ENCODE measurements at regions not wholly inside any gene's neighbourhood (a gene's known extent, or its start where the extent isn't known, plus 50 kb on each side); places are given as distances from the start of the nearest gene placed in this dataset.

GRCh38 chr11:134485316-134485715, 73.3 kb upstream of the B3GAT1 start:
- Histone ChIP-seq H3K27ac (replicated peaks in 1 of 4) (no peak overlapping the region), H3K4me1 (no peaks in the 10 kb centered on the region), H3K9me3 (no peaks in the 10 kb centered on the region), H3K4me3 (no peak overlapping the region), H3K27me3 (peaks cover 0 to 47% (median 0%) of the 10 kb centered on the region in 4 donors), H3K36me3 (no peaks in the 10 kb centered on the region)
- 71% methylated on average over 5 of the region's 5 CpGs for WGBS
- no peak for TF ChIP-seq CTCF (IDR thresholded peaks at IDR 0.05)
- TF ChIP-seq EP300 (IDR thresholded peaks at IDR 0.05), result no peak
- TF ChIP-seq POLR2A (IDR thresholded peaks at IDR 0.05; ENCODE audit: low read depth), result no peak
- no peak for TF ChIP-seq POLR2AphosphoS5 (IDR thresholded peaks at IDR 0.05)
- intact Hi-C loops (cut with DNase I), result no loop called here
- DNase-seq (ENCODE audit: extremely low spot score), result no peak

DNA sequence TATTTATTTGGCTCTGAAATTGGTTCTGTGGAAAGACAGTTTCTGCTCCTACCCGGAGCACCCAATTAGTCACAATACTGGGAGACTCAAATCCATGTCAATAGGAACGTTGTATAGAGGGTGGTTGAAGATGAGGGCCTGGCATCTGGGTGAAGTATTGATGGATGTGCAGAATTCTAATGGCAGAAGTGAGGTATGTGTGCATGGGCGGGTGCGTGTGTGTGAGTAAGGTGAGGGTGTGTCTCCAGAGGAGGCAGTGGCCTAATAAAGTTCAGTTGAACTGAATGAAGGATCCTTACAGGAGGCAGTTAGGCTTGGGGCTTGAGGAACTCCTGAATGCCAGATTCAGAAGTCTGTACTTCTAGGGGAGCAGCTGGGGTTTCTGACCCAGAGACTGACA, 71.8 kb upstream of the B3GAT1 start:
- WGBS, result 84% methylated on average over 4 of the region's 4 CpGs
- peaks cover 0 to 60% (median 0%) of the 10 kb centered on the region in 4 donors for H3K27me3 ChIP-seq
- no peaks in the 10 kb centered on the region for H3K36me3 ChIP-seq
- H3K4me1 ChIP-seq, result no peaks in the 10 kb centered on the region
- no peaks in the 10 kb centered on the region for H3K9me3 ChIP-seq
- no peak for DNase-seq (ENCODE audit: extremely low spot score)
- intact Hi-C loops (cut with DNase I), result no loop called here
- no peak overlapping the region for H3K4me3 ChIP-seq
- TF ChIP-seq EP300 (IDR thresholded peaks at IDR 0.05) (no peak), CTCF (IDR thresholded peaks at IDR 0.05) (no peak), POLR2A (IDR thresholded peaks at IDR 0.05; ENCODE audit: low read depth) (no peak), POLR2AphosphoS5 (IDR thresholded peaks at IDR 0.05) (no peak)
- H3K27ac ChIP-seq (replicated peaks in 1 of 4), result no peak overlapping the region

GRCh38 chr11:134483291-134483690, 71.2 kb upstream of the B3GAT1 start:
- H3K4me1 ChIP-seq, result no peaks in the 10 kb centered on the region
- WGBS, result 88% methylated on average over 14 of the region's 14 CpGs
- no peak overlapping the region for H3K4me3 ChIP-seq

DNA sequence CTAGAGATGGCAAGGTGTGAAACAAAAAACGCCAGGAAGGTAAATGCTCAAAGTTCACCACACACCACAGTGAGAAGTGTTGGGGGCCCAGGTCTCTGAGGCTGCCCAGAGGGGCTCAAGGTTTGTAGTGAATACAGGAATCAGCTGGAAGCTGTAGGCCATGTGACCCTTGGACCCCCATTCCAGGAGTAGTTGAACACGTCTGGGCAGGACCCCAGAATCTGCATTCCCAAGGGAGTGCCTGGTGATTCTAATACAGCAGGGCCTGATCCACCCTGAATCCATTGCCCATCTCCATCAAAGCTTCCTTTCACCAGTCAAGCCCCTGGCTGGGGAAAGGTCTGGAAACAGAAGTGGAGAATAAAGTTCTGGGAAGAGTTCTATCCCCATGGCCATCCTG, 70.8 kb upstream of the B3GAT1 start:
- H3K27me3 ChIP-seq, result peaks cover 0 to 63% (median 0%) of the 10 kb centered on the region in 4 donors
- no peak for TF ChIP-seq CTCF (IDR thresholded peaks at IDR 0.05)
- no peak for TF ChIP-seq POLR2A (IDR thresholded peaks at IDR 0.05; ENCODE audit: low read depth)
- intact Hi-C loops (cut with DNase I), result no loop called here
- 68% methylated on average over 2 of the region's 2 CpGs for WGBS
- no peaks in the 10 kb centered on the region for H3K4me1 ChIP-seq
- H3K36me3 ChIP-seq, result no peaks in the 10 kb centered on the region
- H3K27ac ChIP-seq (replicated peaks in 1 of 4), result no peak overlapping the region
- H3K9me3 ChIP-seq, result no peaks in the 10 kb centered on the region
- DNase-seq (ENCODE audit: extremely low spot score), result no peak
- no peak overlapping the region for H3K4me3 ChIP-seq

More at GRCh38 chr11:134483291-134483690, 71.2 kb upstream of the B3GAT1 start:
- no peak for DNase-seq (ENCODE audit: extremely low spot score)
- no peaks in the 10 kb centered on the region for H3K36me3 ChIP-seq
- no peak overlapping the region for H3K27ac ChIP-seq (replicated peaks in 1 of 4)
- TF ChIP-seq EP300 (IDR thresholded peaks at IDR 0.05), result no peak
- TF ChIP-seq POLR2AphosphoS5 (IDR thresholded peaks at IDR 0.05), result no peak
- no peak for TF ChIP-seq POLR2A (IDR thresholded peaks at IDR 0.05; ENCODE audit: low read depth)
- TF ChIP-seq CTCF (IDR thresholded peaks at IDR 0.05), result no peak
- H3K9me3 ChIP-seq, result no peaks in the 10 kb centered on the region
- intact Hi-C loops (cut with DNase I), result no loop called here
- H3K27me3 ChIP-seq, result peaks cover 0 to 63% (median 0%) of the 10 kb centered on the region in 4 donors

- DNase-seq (ENCODE audit: extremely low spot score), result no peak
- intact Hi-C loops (cut with DNase I), result no loop called here
- Histone ChIP-seq H3K4me3 (no peak overlapping the region), H3K27ac (replicated peaks in 1 of 4) (no peak overlapping the region), H3K9me3 (no peaks in the 10 kb centered on the region), H3K4me1 (no peaks in the 10 kb centered on the region), H3K36me3 (no peaks in the 10 kb centered on the region), H3K27me3 (peaks cover 0 to 63% (median 0%) of the 10 kb centered on the region in 4 donors)
- TF ChIP-seq EP300 (IDR thresholded peaks at IDR 0.05), result no peak
- no peak for TF ChIP-seq CTCF (IDR thresholded peaks at IDR 0.05)
- 58% methylated on average over 4 of the region's 4 CpGs for WGBS
These were observed 70.0 kb upstream of the B3GAT1 start for GRCh38 chr11:134481933-134482527.

Data from esophagus muscularis mucosa (tissue), 4 donors.